Upper lobe of right lung (tissue), 1 donor: ENCODE measurements at regions not wholly inside any gene's neighbourhood (a gene's known extent, or its start where the extent isn't known, plus 50 kb on each side); places are given as distances from the start of the nearest gene placed in this dataset.

Source experiments
- ATAC-seq: fragments of 200-7000 bp; cut with Tn5 transposase; one replicate; pipeline ENCODE4 v1.9.1; 2020; ENCODE audit warnings: mild to moderate bottlenecking, moderate library complexity
- DNase-seq: peaks from one replicate; pipeline ENCODE4 v3.0.0-alpha.2; 2020
- H3K27ac ChIP-seq: fragments of 200-600 bp; one replicate; pipeline ENCODE4 v1.8.0; 2022
- H3K27me3 ChIP-seq: fragments of 200-600 bp; one replicate; pipeline ENCODE4 v1.8.0; 2022; ENCODE audit warnings: mild to moderate bottlenecking
- H3K36me3 ChIP-seq: fragments of 200-600 bp; one replicate; pipeline ENCODE4 v1.8.0; 2022
- H3K4me1 ChIP-seq: fragments of 200-600 bp; one replicate; pipeline ENCODE4 v1.8.0; 2022
- H3K4me3 ChIP-seq: fragments of 200-600 bp; one replicate; pipeline ENCODE4 v1.8.0; 2022; ENCODE audit warnings: mild to moderate bottlenecking
- H3K9me3 ChIP-seq: fragments of 200-600 bp; one replicate; pipeline ENCODE4 v1.8.0; 2022
- intact Hi-C: fragments of 100-400 bp; cut with DNase I; formaldehyde crosslinking; loops from one replicate; pipeline ENCODE4 v1.11.0; 2022
- TF ChIP-seq, protein P1 (sequence below): fragments of 200-600 bp; IDR thresholded peaks from one replicate; pipeline ENCODE4 v1.8.0; 2022; ENCODE audit warnings: antibody characterized with exemption
- donor health status: DM: no; HTN: yes; CAD: no; lungs with severe emphysema.

DNA sequence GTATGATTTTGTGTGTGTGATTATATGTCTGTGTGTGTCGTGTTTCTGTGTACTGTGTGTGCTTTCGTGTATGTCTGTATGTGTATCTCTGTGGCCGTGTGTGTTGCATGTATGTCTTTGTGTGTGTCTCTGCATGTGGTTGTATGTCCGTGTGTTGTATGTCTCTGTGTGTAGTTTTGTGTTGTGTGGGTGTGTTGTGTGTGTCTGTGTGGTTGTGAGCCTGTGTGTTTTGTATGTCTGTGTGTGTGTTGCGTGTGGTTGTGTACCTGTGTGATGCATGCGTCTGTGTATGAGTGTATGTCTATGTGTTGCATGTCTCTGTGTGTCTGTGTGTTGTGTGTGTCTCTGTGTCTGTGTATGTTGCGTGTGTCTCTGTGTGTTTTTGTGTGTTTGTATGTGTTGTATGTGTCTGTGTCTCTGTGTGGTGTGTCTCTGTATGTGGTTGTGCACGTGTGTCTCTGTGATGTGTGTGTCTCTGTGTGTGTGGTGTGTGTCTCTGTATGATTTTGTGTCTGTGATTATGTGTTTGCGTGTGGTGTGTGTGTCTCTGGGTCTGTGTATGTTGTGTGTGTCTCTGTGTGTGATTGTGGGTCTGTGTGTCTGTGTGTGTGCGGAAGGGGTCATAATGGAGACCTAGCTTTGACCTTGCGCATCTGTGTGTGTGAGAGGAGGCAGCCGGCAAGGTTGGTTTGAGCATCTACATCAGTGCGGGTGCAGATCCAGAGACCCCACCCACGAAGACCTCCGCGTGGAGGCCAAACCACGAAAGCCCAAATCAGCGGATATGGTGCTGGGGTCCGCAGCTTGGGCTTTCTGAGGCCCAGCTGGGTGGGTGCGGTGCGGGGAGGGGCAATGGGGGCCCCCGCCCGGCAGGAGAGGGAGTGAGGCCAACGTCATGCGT is 212.6 kb upstream of the GSE1 start:
- ATAC-seq (no peak), DNase-seq (no peak)
- no peaks in the 10 kb centered on the region for H3K9me3 ChIP-seq
- no peak overlapping the region for H3K27ac ChIP-seq
- no peaks in the 10 kb centered on the region for H3K27me3 ChIP-seq
- H3K36me3 ChIP-seq = no peaks in the 10 kb centered on the region
- intact Hi-C loops = no loop called here
- TF ChIP-seq, protein P1, sequence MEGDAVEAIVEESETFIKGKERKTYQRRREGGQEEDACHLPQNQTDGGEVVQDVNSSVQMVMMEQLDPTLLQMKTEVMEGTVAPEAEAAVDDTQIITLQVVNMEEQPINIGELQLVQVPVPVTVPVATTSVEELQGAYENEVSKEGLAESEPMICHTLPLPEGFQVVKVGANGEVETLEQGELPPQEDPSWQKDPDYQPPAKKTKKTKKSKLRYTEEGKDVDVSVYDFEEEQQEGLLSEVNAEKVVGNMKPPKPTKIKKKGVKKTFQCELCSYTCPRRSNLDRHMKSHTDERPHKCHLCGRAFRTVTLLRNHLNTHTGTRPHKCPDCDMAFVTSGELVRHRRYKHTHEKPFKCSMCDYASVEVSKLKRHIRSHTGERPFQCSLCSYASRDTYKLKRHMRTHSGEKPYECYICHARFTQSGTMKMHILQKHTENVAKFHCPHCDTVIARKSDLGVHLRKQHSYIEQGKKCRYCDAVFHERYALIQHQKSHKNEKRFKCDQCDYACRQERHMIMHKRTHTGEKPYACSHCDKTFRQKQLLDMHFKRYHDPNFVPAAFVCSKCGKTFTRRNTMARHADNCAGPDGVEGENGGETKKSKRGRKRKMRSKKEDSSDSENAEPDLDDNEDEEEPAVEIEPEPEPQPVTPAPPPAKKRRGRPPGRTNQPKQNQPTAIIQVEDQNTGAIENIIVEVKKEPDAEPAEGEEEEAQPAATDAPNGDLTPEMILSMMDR = no peak
- H3K4me3 ChIP-seq = no peak overlapping the region
- peaks cover 14% of the 10 kb centered on the region for H3K4me1 ChIP-seq

DNA sequence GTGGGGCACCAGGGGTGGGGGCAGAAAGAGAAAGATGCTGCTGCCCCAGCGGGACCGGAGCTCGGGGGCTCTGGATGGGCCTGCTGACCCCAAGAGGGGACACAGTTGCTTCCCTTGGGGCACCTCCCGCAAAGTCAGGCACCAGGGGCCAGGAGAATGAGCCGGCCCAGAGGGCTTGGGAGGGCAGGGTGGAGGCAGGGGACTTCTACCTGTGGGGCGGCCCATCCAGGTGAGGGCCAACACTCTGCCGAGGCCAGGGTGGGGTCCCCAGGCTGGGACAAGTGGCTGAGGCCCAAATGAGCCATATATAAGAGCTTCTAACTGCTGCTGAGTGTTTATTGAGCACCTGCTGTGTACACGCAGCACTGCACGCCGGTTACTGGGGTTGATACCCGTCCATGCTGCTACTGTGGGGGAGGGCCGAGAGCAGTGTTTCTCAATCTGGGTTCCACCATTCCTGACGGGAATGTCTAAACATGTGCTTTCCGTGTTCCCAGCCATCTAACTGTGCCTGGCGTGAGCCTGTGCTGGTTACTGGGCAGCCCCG is 211.7 kb upstream of the GSE1 start:
- H3K27me3 ChIP-seq = no peaks in the 10 kb centered on the region
- ATAC-seq (no peak), DNase-seq (peak; percentile 50)
- H3K4me3 ChIP-seq = no peak overlapping the region
- no peak overlapping the region for H3K27ac ChIP-seq
- TF ChIP-seq, protein P1 = no peak
- H3K36me3 ChIP-seq = no peaks in the 10 kb centered on the region
- intact Hi-C loops = no loop called here
- peaks cover 5% of the 10 kb centered on the region for H3K4me1 ChIP-seq
- no peaks in the 10 kb centered on the region for H3K9me3 ChIP-seq

DNA sequence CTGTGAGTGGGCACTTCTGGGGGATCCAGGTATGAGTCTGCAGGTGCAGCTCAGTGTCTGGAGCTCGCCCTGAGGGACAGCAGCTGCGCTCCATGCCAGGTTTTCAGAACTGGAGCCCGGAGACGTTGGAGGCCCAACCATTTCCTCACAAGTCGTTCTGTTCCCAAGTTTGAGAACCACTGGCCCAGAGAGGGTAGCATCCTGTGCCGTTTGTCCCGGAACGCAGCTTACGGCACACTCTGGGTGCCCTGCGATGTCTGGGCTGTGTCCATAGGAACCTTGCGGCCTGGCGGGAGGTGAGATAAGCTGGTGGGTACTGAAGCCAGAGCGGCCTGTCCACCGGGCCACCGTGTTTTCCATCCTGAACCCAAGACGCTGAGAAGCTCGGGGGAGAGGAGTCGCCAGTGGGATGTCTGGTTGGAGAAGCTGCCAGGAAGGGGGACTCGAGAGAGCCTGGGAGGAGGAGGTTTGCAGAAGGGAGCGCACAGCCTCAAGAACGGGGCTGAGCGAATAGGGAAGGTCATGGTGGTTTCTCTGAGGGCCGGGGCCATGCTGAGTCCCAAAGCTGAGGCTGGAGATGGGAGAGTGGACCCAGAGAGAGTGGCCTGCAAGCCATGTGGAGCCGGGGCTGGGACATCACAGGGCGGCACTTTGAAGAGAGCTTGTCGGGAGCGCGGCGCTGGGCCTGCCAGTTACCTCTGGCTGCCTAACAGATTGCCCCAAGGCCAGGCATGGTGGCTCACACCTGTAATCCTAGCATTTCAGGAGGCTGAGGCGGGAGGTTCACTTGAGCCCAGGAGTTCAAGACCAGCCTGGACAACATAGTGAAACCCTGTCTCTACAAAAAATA is 211.0 kb upstream of the GSE1 start:
- TF ChIP-seq, protein P1 = no peak
- Histone ChIP-seq H3K27me3 (no peaks in the 10 kb centered on the region), H3K27ac (no peak overlapping the region), H3K36me3 (no peaks in the 10 kb centered on the region), H3K4me3 (no peak overlapping the region), H3K9me3 (no peaks in the 10 kb centered on the region), H3K4me1 (no peaks in the 10 kb centered on the region)
- intact Hi-C loops = no loop called here
- no peak for ATAC-seq
- peak; percentile 56 for DNase-seq

DNA sequence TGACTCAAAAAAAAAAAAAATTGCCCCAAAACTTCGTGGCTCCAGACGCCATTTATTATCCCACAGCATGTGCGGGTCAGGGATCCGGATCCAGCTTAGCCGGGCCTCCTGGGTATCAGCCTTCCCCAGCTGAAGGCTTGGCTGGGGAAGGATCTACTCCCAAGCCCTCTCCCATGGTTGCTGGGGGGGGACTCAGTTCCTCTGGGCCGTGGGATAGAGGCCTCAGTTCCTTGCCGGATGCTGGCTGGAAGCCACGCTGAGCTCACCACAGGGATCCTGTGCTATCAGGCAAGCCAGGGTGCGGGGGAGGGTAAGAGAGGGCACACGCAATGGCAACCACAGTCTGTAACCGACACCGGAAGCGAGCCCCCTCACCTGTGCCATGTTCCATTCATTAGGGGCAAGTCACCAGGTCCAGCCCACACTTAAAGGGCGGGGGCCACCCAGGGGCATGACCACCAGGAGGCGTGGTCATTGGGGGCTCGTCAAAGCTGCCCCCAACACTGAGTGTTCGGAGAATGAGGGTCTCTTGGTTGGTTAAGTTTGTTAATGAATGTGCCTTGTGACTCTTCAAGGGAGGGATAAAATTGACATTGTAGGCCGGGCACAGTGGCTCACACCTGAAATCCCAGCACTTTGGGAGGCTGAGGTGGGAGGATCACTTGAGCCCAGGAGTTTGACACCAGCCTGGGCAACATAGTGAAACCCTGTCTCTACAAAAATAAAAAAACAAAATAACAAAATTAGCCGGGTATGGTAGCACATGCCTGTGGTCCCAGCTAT is 210.0 kb upstream of the GSE1 start:
- H3K27me3 ChIP-seq = no peaks in the 10 kb centered on the region
- DNase-seq = peak; percentile 63
- TF ChIP-seq, protein P1 = no peak
- no peaks in the 10 kb centered on the region for H3K9me3 ChIP-seq
- no peaks in the 10 kb centered on the region for H3K4me1 ChIP-seq
- intact Hi-C loops = no loop called here
- H3K27ac ChIP-seq = no peak overlapping the region
- no peaks in the 10 kb centered on the region for H3K36me3 ChIP-seq
- no peak overlapping the region for H3K4me3 ChIP-seq
- peak; percentile 44 for ATAC-seq

DNA sequence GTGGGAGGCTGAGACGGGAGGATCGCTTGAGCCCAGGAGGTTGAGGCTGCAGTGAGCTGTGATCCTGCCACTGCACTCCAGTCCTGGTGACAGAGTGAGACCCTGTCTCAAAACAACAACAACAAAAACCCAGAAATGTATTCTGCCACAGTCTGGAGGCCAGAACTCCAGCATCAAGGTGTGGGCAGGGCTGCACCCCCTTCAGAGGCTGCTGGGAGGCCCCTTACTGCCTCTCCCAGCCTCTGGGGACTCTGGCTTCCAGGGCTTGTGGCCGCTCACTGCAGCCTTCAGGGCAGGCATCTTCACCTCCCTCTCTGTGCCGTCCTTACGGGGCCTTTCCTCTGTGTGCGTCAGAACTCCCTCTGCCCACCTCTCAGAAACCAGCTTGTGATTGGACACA is 209.4 kb upstream of the GSE1 start:
- TF ChIP-seq, protein P1 = no peak
- Histone ChIP-seq H3K4me3 (no peak overlapping the region), H3K36me3 (no peaks in the 10 kb centered on the region), H3K9me3 (no peaks in the 10 kb centered on the region), H3K27ac (no peak overlapping the region), H3K27me3 (no peaks in the 10 kb centered on the region), H3K4me1 (no peaks in the 10 kb centered on the region)
- no peak for ATAC-seq
- DNase-seq = no peak
- intact Hi-C loops = no loop called here
